ENCODE measurements at regions not wholly inside any gene's neighbourhood (a gene's known extent, or its start where the extent isn't known, plus 50 kb on each side); places are given as distances from the start of the nearest gene placed in this dataset.

- TF ChIP-seq, protein P1, sequence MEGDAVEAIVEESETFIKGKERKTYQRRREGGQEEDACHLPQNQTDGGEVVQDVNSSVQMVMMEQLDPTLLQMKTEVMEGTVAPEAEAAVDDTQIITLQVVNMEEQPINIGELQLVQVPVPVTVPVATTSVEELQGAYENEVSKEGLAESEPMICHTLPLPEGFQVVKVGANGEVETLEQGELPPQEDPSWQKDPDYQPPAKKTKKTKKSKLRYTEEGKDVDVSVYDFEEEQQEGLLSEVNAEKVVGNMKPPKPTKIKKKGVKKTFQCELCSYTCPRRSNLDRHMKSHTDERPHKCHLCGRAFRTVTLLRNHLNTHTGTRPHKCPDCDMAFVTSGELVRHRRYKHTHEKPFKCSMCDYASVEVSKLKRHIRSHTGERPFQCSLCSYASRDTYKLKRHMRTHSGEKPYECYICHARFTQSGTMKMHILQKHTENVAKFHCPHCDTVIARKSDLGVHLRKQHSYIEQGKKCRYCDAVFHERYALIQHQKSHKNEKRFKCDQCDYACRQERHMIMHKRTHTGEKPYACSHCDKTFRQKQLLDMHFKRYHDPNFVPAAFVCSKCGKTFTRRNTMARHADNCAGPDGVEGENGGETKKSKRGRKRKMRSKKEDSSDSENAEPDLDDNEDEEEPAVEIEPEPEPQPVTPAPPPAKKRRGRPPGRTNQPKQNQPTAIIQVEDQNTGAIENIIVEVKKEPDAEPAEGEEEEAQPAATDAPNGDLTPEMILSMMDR (IDR thresholded peaks at IDR 0.05; ENCODE audit: low read depth, low read length) = no peak
- H3K4me3 ChIP-seq (ENCODE audit: low read depth, low read length) = no peak overlapping the region
Measured at GRCh38 chr11:121801394-121801748, 314.6 kb downstream of the BLID start.

DNA sequence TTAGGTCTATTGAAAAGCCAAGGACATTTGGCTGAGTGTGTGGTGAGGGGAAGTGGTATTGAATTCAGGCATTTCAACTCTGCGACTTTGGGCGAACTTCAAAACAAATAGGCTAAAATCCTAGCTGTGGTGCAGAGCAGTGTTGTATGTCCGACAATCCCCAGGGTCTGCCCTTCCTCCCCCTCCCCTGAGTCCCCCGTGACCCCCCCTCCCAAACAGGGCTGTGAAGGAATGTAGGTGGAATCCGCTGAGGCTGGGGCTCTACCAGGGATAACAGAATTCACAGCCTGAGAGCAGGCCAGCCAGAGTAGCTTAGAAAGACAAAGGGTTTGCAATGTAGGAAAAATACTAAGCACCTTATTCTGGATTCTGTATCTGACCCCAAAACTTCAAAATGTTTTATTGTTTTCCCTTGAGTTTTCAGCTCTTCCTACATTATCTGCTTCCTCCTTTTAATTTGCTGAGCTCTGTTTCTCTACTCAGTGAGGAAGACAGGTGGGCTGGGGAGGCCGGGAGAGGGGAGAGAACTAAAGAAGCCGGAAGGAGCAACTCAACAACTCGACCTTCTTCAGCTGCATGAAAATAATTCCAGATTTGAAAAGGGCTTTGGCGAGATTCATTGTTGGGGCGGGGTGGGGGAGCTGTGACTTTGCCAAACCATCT is 315.2 kb downstream of the BLID start:
- TF ChIP-seq, protein P1 (IDR thresholded peaks at IDR 0.05; ENCODE audit: low read depth, low read length) = no peak
- no peak overlapping the region for H3K4me3 ChIP-seq (ENCODE audit: low read depth, low read length)

DNA sequence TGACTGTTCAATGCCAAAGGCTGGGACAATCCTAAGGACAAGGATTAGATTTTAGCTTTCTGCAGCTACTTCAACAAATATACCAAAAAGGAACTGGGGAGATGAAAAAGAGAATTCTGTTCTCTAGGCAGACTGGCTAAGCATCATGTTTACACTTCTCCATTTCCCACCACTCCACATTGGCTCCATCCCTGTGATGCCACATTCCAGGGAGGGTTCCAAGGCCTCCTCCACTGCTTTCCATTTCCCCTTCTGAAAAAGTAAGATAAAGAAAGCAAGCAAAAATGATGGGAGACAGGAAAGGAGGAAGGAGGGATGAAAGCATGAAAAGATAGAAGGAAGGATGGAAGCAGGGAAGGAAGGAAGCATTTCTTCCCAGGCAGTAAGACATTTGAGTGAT is 315.8 kb downstream of the BLID start:
- TF ChIP-seq, protein P1 (IDR thresholded peaks at IDR 0.05; ENCODE audit: low read depth, low read length) = no peak
- no peak overlapping the region for H3K4me3 ChIP-seq (ENCODE audit: low read depth, low read length)

GRCh38 chr11:121797496-121797895 is 318.5 kb downstream of the BLID start:
- H3K4me3 ChIP-seq (ENCODE audit: low read depth, low read length) = no peak overlapping the region
- TF ChIP-seq, protein P1 (IDR thresholded peaks at IDR 0.05; ENCODE audit: low read depth, low read length) = no peak

GRCh38 chr11:121795174-121795573 is 320.8 kb downstream of the BLID start:
- no peak overlapping the region for H3K4me3 ChIP-seq (ENCODE audit: low read depth, low read length)
- TF ChIP-seq, protein P1 (IDR thresholded peaks at IDR 0.05; ENCODE audit: low read depth, low read length) = no peak

DNA sequence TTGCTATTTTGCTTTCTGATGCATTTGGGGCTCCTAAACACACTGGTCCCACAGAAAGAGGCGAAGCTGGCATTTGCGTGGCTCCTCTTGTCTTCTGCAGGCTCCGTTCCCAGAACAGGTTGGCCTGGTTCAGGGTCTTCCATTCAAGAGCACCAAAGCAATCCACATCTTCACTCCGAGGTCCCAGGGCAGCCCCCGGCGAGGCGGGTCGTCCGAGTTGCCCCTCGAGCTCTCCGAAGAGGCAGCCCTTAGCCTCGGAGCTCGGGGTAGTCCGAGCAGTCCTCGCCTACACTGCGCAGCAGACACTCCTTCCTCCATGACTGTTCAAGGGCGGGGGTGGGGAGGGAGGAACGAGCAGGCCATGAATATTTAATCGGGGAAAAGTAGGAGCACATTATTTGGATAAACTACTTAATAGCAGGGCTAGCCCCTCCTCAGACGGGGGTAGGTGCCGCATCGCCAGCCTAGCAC is 321.3 kb downstream of the BLID start:
- H3K4me3 ChIP-seq (ENCODE audit: low read depth, low read length) = no peak overlapping the region
- TF ChIP-seq, protein P1 (IDR thresholded peaks at IDR 0.05; ENCODE audit: low read depth, low read length) = no peak

DNA sequence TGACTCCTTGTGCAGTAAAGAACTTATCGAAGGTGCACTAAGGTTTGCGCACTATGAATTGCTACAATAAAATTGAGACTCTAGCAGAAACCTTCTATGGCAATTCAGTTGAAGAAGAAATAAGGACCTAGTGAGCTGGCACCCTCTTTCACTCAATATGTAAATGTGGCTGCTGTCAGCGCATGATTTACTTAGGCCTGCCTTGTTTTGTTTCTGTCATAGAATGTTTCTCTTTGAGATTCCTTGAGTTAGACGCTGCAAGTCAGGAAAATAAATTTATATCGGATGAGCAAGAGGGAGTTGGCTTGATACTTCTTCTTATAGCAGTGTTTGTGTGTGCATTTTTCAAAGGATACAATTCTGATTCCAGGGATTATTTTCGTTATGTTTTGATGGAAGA is 322.1 kb downstream of the BLID start:
- no peak overlapping the region for H3K4me3 ChIP-seq (ENCODE audit: low read depth, low read length)
- TF ChIP-seq, protein P1 (IDR thresholded peaks at IDR 0.05; ENCODE audit: low read depth, low read length) = no peak
